Dedifferentiated amniotic fluid mesenchymal stem cell (primary cell): ENCODE measurements at regions not wholly inside any gene's neighbourhood (a gene's known extent, or its start where the extent isn't known, plus 50 kb on each side); places are given as distances from the start of the nearest gene placed in this dataset.

Experiments used
- DNase-seq: peaks from one replicate; pipeline ENCODE4 v3.0.0-alpha.2; 2016; ENCODE audit errors: extremely low spot score

DNA sequence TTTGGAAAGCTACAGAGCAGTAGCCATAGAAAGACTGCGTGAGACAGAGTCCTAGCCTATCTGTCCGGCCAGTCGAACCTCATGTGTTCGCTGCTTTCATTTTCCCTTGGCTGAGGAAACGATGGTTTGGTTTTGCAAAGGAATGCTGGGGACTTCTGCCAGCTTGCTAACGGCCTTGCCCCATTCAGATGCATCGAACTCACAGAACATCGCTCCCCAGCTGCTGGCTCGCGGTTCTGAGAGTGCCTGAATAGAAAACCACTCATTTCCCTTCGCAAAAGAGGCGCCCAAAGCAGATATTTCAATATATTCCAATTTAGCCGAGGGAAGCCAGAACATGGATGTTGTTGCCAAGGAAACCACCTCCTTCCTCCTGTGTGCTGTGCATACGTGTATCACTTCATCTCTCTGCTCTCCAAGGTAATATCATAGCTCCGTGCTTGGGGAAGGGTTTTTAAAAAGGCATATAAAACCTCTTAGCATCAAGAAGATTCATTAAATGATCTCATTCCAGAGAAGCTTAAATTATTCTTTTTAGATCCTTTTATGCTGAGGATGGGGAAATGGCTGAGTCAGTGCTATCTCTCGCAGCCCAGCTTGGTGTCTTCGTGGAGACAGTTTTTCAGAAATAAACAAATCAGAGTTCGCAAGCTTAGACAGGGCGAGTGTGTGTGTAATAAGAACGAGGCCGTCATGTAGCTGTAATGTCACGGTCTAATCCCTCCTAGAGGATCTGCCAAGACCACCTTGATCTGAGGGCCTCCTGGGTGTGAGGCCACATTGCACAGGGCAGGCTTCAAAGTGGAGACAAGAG lies 215.2 kb downstream of the RPS24 start:
- peak; percentile 37 for DNase-seq

DNA sequence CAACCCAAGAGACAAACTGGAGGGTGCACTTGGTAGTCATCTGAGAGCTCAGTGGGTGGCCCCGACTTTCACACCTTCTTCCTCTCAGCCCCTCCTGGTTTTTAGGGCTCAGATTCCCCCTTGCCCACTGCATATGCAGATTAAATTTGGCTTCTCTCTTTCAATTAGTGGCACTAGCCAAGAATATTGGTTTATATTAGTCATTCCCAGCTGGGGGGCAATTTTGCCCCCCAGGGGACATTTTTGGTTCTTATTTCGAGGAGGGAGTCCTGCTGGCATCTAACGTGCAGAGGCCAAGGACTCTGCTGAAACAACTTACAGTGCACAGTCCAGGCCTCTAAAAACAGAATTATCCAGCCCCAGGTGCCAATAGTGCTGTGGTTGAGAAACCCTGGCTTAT lies 216.0 kb downstream of the RPS24 start:
- no peak for DNase-seq

GRCh38 chr10:78250313-78251015 lies 216.8 kb downstream of the RPS24 start:
- no peak for DNase-seq

DNA sequence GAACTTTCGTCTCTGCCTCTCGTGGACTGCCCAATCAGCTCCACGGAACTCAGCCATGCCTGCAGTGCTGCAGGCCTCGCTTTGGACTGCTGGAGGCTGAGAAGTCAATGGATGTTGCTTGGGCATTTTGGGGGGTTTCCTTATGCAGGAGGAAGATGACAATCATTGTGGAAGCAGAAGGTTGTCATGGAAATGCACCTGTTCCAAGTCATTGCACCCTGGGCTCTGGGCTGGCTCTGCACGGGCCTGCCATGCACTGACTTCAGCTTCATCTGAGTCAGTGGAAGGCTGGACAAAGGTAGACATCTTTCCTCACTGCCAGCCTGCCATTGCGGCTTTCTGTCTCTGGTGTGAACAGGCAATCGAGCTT lies 217.3 kb downstream of the RPS24 start:
- no peak for DNase-seq

DNA sequence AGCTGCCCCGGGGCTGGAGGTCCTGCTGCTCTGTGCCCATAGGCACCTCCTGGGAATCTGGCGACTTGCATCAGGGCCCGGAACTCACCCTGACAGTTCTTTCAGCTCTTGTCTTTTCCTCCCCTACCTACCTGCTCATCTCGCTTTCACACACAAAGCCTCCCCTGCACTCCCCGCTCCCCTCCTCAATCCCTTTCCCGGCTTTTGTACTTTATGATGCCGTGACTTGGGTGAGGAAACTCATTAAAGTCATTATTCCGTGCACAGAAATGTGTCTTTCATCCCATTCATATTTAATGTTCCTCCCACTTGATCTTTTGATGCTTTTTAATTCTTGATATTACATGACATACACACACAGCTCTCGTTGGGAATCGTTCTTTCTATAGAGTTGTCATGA lies 218.6 kb downstream of the RPS24 start:
- no peak for DNase-seq

DNA sequence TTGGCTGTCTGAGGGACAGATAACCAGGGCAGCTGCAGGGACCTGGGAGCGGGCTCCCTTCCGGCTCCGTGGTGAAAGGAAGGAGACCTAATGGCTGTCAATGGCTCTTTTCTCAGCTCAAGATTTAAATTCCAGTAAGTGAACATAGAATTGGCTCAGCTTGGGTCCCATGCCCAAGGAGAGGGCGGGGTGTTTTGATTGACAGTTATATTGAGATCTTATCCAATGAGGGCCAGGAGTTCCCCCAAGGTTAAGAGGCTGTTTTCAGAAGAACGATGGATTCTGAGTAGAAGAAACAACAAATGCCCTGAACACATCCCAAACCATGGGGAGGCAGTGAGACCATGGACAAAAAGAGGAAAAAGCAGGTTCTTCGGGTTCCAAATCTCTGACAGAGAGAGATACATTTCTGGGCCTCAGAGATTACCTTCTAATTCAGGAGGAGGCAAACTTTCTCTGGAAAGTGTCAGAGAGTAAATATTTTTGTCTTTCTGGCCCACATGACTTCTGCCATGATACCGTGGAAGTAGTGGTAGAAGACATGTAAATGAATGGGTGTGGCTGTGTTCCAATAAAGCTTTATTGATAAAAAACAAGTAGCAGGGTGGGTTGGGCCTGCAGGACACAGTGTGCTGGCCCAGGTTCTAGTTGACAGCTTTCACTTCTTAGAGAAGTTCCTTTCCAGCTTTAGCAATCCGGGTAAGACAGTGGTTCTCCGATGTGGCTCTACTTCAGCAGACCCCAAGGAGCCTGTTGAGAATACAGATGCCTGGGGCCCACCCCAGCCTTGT lies 219.6 kb downstream of the RPS24 start:
- no peak for DNase-seq

DNA sequence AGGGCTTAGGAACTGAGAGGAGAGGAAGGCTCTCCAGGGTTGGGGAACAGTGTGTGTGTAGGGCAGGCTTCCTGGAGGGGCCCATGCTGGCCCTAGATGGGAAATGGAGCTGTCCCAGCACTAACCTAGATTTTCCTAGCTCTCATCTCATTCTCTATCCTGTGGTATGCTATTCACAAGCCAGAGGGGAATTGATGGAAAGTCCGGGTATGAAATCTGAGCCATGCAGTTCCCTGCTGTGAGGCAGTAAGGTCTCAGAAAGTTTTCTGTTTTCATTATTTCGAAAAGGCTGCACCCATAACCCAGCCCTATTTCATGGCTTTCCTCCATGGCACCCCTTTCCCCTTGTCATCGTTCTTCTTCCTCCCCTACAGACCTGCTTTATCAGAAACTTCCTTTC lies 220.3 kb downstream of the RPS24 start:
- no peak for DNase-seq

- DNase-seq, result no peak
Observed at GRCh38 chr10:78255214-78255613, 221.6 kb downstream of the RPS24 start.

GRCh38 chr10:78255796-78256638 lies 222.4 kb downstream of the RPS24 start:
- DNase-seq, result peak; percentile 98

DNA sequence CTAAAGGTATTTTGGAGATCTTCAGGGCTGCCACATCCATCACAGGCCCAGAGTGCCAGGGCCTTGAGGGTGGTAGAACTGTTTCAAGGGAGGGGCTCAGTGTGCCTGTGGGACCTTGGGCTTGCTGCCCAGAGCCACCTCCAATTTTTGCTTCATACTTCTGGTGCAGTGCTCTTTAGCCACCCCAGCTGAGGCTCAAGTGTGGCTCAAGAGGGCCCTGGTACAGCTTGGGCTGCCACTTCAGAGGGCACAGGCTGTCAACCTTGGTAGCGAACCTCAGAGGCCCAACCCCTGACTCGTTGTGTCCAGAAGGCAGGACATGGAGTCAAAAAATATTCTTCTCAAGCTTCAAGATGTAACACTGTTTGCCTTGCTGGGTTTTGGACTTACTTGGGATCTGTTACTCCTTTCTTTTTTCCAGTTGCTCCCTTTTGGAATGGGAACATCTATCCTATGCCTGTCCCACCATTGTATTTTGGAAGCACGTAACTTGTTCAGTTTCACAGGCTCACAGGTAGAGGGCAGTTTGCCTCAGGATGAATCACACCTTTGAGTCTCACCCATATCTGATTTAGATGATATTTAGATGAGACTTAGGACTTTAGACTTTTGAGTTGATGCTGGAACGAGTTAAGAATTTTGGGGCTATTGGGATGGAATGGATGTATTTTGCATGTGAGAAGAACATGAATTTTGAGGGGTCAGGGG lies 224.8 kb downstream of the RPS24 start:
- DNase-seq, result no peak

DNA sequence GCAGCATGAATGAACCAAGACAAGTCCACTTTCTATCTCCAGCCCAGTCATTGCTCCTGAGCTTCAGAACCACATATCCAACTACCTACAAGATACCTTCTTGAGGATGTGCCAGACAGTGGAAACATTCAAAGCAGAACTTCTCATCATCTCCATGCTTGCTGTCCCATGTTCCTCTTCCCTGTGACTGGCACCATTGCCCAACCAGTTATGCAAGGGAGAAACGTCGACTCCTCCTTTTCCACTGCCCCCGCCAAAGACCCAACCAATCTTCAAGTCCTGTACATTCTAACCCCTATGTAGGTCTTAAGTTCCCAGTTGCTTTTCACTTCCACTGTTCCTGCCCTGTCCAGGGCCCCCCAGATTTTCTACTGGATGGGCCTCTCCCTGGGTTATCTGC lies 225.7 kb downstream of the RPS24 start:
- DNase-seq, result no peak

GRCh38 chr10:78260141-78260540 lies 226.5 kb downstream of the RPS24 start:
- DNase-seq, result no peak

DNA sequence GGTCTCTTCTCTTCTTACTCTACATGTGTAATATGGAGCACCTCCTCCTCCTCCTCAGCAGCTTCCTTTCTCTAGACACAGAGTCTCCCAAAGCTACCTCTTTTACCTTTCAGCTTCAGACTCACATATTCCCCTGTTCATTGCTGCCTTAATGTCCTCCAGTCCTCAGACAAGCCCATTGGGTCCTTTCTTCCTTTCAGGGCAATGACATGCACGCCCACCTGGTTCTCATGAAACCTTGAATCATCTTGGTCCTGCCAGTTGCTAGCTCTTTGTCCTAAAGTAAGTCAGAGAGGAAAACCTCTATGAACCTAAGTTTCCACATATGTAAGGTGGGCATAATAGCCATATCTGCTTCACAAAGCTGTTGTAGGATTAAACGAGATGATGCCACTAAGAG lies 227.0 kb downstream of the RPS24 start:
- no peak for DNase-seq

DNA sequence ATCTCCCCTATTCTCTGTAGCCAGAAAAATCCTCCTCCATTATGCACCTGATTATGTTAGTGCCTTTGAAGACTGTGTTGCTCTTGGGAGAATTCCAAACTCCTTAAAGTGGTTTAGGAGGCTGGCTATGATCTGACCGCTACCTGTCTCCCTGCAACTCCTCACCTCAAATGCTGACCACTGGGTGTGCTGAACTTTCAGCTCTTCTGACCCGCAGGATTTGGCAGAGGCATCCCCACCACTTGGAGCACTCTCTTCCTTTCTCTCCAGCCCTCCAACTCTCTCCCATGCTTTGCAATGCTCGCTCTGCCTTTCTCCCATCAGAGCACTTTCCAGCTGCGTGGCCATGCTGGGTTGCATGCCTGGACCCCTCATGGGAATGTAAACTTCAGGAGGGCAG lies 227.6 kb downstream of the RPS24 start:
- DNase-seq, result no peak

DNA sequence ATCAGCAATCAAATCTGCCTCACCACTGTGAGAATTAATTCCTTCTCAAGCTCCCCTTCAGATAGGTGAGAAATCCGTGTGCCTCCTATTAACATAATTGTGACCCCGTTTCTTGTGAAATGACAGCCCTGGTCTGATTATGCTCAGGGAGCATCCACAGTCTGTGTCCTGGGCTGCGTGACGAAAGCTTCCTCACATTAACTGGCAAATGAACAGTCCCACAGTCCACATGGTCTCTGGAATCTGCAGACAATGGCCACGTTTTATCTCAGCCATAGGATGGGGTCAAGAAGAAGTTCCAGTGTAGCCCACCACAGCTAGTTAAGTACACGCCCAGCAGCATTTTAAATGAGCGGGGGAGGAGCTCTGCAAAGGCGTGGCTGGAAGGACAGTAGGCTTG lies 229.2 kb downstream of the RPS24 start:
- no peak for DNase-seq

- no peak for DNase-seq
Observed at GRCh38 chr10:78263521-78263988, 229.9 kb downstream of the RPS24 start.

DNA sequence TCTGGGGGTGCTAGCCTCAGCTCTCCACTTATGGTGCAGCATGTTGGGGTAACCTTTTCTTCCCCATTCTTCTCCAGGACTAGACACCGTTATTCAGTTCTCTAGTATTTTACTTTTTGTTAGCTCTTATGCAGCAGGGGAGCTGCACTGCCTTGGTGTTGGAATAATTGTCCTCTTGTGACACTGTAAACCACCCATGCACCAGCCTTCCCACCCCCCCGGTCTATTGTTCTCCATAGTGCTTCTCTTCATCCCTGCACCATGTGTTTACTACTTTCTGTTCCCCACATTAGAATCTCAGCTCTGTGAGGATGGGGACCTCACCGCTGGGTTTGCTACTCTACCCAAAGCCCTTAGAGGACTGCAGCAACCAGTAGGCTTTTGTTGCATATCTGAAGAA lies 230.7 kb downstream of the RPS24 start:
- DNase-seq, result no peak

- DNase-seq, result no peak
Observed at GRCh38 chr10:78266741-78267469, 233.2 kb downstream of the RPS24 start.

- DNase-seq, result no peak
Observed at GRCh38 chr10:78267598-78267997, 233.9 kb downstream of the RPS24 start.

DNA sequence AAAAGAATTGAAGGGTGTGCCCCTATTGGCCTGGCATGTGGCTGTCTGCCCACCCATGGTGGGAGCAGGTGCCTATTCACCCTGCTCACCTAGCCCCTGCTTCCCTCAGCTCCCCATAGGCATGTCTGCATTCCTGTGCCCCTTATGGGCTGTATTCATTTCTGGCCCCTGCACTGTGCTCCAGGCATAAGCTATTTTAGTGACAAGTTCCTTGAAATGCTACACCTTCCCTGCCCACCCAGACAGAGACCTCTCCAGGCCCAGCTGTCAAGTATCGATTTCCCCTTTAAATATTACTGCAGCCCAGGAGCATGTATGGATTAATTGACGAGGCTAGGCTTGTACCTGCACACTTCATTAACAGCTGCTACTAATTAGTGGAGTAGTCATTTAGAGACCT lies 235.4 kb downstream of the RPS24 start:
- no peak for DNase-seq
